ENCODE measurements at regions not wholly inside any gene's neighbourhood (a gene's known extent, or its start where the extent isn't known, plus 50 kb on each side); places are given as distances from the start of the nearest gene placed in this dataset.

- Histone ChIP-seq H3K27ac (ENCODE audit: low read length) (no peak overlapping the region), H3K27me3 (ENCODE audit: control insufficient read depth, insufficient read depth, low read length) (no peaks in the 10 kb centered on the region), H3K4me3 (ENCODE audit: low read depth in 2 of 2, low read length in 2 of 2) (no peak overlapping the region), H3K36me3 (ENCODE audit: control insufficient read depth, insufficient read depth, low read length) (no peaks in the 10 kb centered on the region), H3K9me3 (ENCODE audit: control insufficient read depth, insufficient read depth, low read depth, low read length) (no peaks in the 10 kb centered on the region), H3K4me1 (ENCODE audit: control insufficient read depth, insufficient read depth, low read length) (no peaks in the 10 kb centered on the region)
- ChIA-PET POLR2A (no interaction called here), CTCF (no interaction called here)
- DNase-seq (ENCODE audit: low read depth, low spot score) (no peak), ATAC-seq (no peak)
- BruUV-seq (replicated peaks) = no TSS peak
- in situ Hi-C loops (cut with HindIII; ENCODE audit: low pct_unique_long_range_greater_than_20kb, low sequenced_read_pairs) (no loop called here), intact Hi-C loops (cut with micrococcal nuclease; ENCODE audit: unreplicated experiment) (no loop called here)
- no peak for TF ChIP-seq TCF7L2 (IDR thresholded peaks at IDR 0.05; ENCODE audit: low read depth, low read length)
- no peak for TF ChIP-seq SIN3A (IDR thresholded peaks at IDR 0.05; ENCODE audit: borderline replicate concordance, insufficient read depth, low read depth, low read length)
These were observed 218.4 kb downstream of the AEBP2 start for GRCh38 chr12:19657732-19658130.

GRCh38 chr12:19659086-19659485, 219.8 kb downstream of the AEBP2 start:
- CTCF ChIA-PET = no interaction called here
- POLR2A ChIA-PET = no interaction called here
- Histone ChIP-seq H3K27me3 (ENCODE audit: control insufficient read depth, insufficient read depth, low read length) (no peaks in the 10 kb centered on the region), H3K27ac (ENCODE audit: low read length) (no peak overlapping the region), H3K4me1 (ENCODE audit: control insufficient read depth, insufficient read depth, low read length) (no peaks in the 10 kb centered on the region), H3K36me3 (ENCODE audit: control insufficient read depth, insufficient read depth, low read length) (no peaks in the 10 kb centered on the region), H3K9me3 (ENCODE audit: control insufficient read depth, insufficient read depth, low read depth, low read length) (no peaks in the 10 kb centered on the region), H3K4me3 (ENCODE audit: low read depth in 2 of 2, low read length in 2 of 2) (no peak overlapping the region)
- ATAC-seq (no peak), DNase-seq (ENCODE audit: low read depth, low spot score) (no peak)
- intact Hi-C loops (cut with micrococcal nuclease; ENCODE audit: unreplicated experiment) (no loop called here), in situ Hi-C loops (cut with HindIII; ENCODE audit: low pct_unique_long_range_greater_than_20kb, low sequenced_read_pairs) (no loop called here)
- BruUV-seq (replicated peaks) = no TSS peak
- TF ChIP-seq CTCF (IDR thresholded peaks at IDR 0.05) (no peak), POLR2AphosphoS5 (IDR thresholded peaks at IDR 0.05; ENCODE audit: low read depth, low read length) (no peak), SIN3A (IDR thresholded peaks at IDR 0.05; ENCODE audit: borderline replicate concordance, insufficient read depth, low read depth, low read length) (no peak), REST (IDR thresholded peaks at IDR 0.05; ENCODE audit: insufficient read depth in 1 of 2, low read depth in 2 of 2, low read length in 1 of 2) (no peak), TCF7L2 (IDR thresholded peaks at IDR 0.05; ENCODE audit: low read depth, low read length) (no peak)

- Histone ChIP-seq H3K9me3 (ENCODE audit: control insufficient read depth, insufficient read depth, low read depth, low read length) (no peaks in the 10 kb centered on the region), H3K27me3 (ENCODE audit: control insufficient read depth, insufficient read depth, low read length) (no peaks in the 10 kb centered on the region), H3K27ac (ENCODE audit: low read length) (no peak overlapping the region), H3K4me3 (ENCODE audit: low read depth in 2 of 2, low read length in 2 of 2) (no peak overlapping the region), H3K4me1 (ENCODE audit: control insufficient read depth, insufficient read depth, low read length) (no peaks in the 10 kb centered on the region), H3K36me3 (ENCODE audit: control insufficient read depth, insufficient read depth, low read length) (no peaks in the 10 kb centered on the region)
- intact Hi-C loops (cut with micrococcal nuclease; ENCODE audit: unreplicated experiment) (no loop called here), in situ Hi-C loops (cut with HindIII; ENCODE audit: low pct_unique_long_range_greater_than_20kb, low sequenced_read_pairs) (no loop called here)
- POLR2A ChIA-PET = no interaction called here
- CTCF ChIA-PET = no interaction called here
- TF ChIP-seq SIN3A (IDR thresholded peaks at IDR 0.05; ENCODE audit: borderline replicate concordance, insufficient read depth, low read depth, low read length) (no peak), TCF7L2 (IDR thresholded peaks at IDR 0.05; ENCODE audit: low read depth, low read length) (no peak), CTCF (IDR thresholded peaks at IDR 0.05) (no peak), POLR2AphosphoS5 (IDR thresholded peaks at IDR 0.05; ENCODE audit: low read depth, low read length) (no peak), REST (IDR thresholded peaks at IDR 0.05; ENCODE audit: insufficient read depth in 1 of 2, low read depth in 2 of 2, low read length in 1 of 2) (no peak)
- no peak for ATAC-seq
- no TSS peak for BruUV-seq (replicated peaks)
- DNase-seq (ENCODE audit: low read depth, low spot score) = no peak
These were observed 220.2 kb downstream of the AEBP2 start for GRCh38 chr12:19659501-19659900.
